PC-9 (cell line): ENCODE measurements at regions not wholly inside any gene's neighbourhood (a gene's known extent, or its start where the extent isn't known, plus 50 kb on each side); places are given as distances from the start of the nearest gene placed in this dataset.

ENCODE experiments used
- EZH2 ChIP-seq: fragments of 200-600 bp; sonication (generic); IDR thresholded peaks from 2 replicates; pipeline ENCODE4 v1.8.0; 2017; ENCODE audit warnings: antibody characterized with exemption, low read depth
- TF ChIP-seq, protein P1 (sequence below): fragments of 200-600 bp; sonication (generic); conservative IDR thresholded peaks from 2 replicates; pipeline ENCODE4 v1.6.1; 2017; ENCODE audit warnings: mixed run types, antibody characterized with exemption, mild to moderate bottlenecking, moderate library complexity

DNA sequence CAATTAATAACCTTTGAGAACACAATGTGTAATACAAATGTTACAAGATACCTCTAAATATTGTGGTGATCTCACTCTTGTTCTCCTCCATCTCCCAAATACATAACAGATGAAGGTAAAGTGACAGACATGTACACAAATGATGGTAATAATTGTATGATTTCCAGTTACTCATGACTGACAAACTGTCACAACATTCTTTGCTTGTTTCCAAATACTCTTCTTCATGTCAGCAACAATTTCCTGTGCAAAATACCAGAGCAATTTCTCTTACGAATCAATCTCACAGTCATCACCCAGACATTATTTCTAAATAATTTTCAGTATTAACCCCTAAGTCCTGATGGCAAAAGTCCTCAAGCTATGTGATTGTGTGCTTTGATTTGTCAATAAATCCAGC, 92.9 kb downstream of the RPS12 start:
- TF ChIP-seq EZH2, result no peak
- TF ChIP-seq, protein P1, sequence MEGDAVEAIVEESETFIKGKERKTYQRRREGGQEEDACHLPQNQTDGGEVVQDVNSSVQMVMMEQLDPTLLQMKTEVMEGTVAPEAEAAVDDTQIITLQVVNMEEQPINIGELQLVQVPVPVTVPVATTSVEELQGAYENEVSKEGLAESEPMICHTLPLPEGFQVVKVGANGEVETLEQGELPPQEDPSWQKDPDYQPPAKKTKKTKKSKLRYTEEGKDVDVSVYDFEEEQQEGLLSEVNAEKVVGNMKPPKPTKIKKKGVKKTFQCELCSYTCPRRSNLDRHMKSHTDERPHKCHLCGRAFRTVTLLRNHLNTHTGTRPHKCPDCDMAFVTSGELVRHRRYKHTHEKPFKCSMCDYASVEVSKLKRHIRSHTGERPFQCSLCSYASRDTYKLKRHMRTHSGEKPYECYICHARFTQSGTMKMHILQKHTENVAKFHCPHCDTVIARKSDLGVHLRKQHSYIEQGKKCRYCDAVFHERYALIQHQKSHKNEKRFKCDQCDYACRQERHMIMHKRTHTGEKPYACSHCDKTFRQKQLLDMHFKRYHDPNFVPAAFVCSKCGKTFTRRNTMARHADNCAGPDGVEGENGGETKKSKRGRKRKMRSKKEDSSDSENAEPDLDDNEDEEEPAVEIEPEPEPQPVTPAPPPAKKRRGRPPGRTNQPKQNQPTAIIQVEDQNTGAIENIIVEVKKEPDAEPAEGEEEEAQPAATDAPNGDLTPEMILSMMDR, result no peak
